H1 (cell line): ENCODE measurements at regions not wholly inside any gene's neighbourhood (a gene's known extent, or its start where the extent isn't known, plus 50 kb on each side); places are given as distances from the start of the nearest gene placed in this dataset.

Experiments used
- ATF3 ChIP-seq: IDR thresholded peaks from 2 replicates; pipeline ENCODE4 v1.6.1; 2011; ENCODE audit warnings: low read depth, mild to moderate bottlenecking, low read length; ENCODE audit not compliant: insufficient read depth
- BCL11A ChIP-seq, 2 experiments: IDR thresholded peaks; one replicate each; pipeline ENCODE4 v1.6.1; 2011; ENCODE audit warnings: low read depth in 2 of 2, low read length in 2 of 2, mild to moderate bottlenecking in 2 of 2
- CBX8 ChIP-seq: fragments of 300-800, 300-1000 bp; sonication (generic); IDR thresholded peaks from 2 replicates; pipeline ENCODE4 v1.7.1; 2016; ENCODE audit warnings: low read depth, low read length, borderline replicate concordance
- CEBPB ChIP-seq: IDR thresholded peaks from 2 replicates; pipeline ENCODE4 v1.6.1; 2012; ENCODE audit warnings: low read depth, low read length
- CHD2 ChIP-seq: IDR thresholded peaks from 2 replicates; pipeline ENCODE4 v1.6.1; 2012; ENCODE audit warnings: low read length, improper control_type of control experiment
- CTCF ChIP-seq, 3 experiments: IDR thresholded peaks; 1 replicate in 2 of 3; 2 replicates in 1 of 3; pipeline versions ENCODE4 v1.5.1 to v1.6.1; 2011; ENCODE audit warnings: low read length in 3 of 3, mild to moderate bottlenecking in 3 of 3, inconsistent platforms in 2 of 3, low read depth in 1 of 3, moderate library complexity in 1 of 3; ENCODE audit not compliant: insufficient read depth in 1 of 3; ENCODE audit errors: control extremely low read depth in 1 of 3
- JUN ChIP-seq: IDR thresholded peaks from 2 replicates; pipeline ENCODE4 v1.6.1; 2011; ENCODE audit warnings: low read depth, mild to moderate bottlenecking, improper control_type of control experiment, low read length
- MAFK ChIP-seq: IDR thresholded peaks from 2 replicates; pipeline ENCODE4 v1.6.1; 2012; ENCODE audit warnings: low read depth, mild to moderate bottlenecking, improper control_type of control experiment, low read length
- PHF8 ChIP-seq: fragments of 200-600 bp; sonication (generic); conservative IDR thresholded peaks from 2 replicates; pipeline ENCODE4 v1.7.1; 2012; ENCODE audit warnings: low read depth, mild to moderate bottlenecking, inconsistent platforms, low read length, moderate library complexity
- POU5F1 ChIP-seq: IDR thresholded peaks from 2 replicates; pipeline ENCODE4 v1.6.1; 2011; ENCODE audit warnings: low read depth, mild to moderate bottlenecking, low read length, moderate library complexity
- SP1 ChIP-seq: IDR thresholded peaks from 2 replicates; pipeline ENCODE4 v1.6.1; 2011; ENCODE audit warnings: low read depth, low read length

DNA sequence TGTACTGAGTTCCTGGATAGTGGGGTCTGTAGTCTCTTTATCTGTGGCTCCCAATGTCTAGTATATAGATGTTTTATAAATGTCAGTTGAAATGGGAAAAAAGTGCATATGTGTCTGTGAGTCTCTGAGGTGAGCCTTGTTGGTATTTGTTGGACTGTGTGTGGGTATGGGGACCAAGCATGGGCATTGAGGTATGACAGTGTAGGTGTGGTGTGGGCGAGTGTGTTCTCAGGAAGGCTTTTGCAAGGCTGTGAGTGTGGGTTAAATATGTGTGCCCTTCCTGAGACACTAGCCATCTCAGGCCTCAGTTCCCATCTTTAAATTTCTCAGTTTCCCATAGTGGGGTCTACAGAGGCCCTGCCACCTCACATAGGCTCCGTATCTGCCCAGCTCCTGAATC is 440.2 kb upstream of the CCL2 start:
- TF ChIP-seq SP1 = no peak
- no peak for TF ChIP-seq CEBPB
- TF ChIP-seq CTCF (IDR thresholded peaks at IDR 0.05; ENCODE audit: control extremely low read depth in 1 of 3, insufficient read depth in 1 of 3, low read depth in 1 of 3, low read length in 3 of 3) = no peak
- TF ChIP-seq CBX8 = no peak
- no peak for TF ChIP-seq POU5F1
- TF ChIP-seq ATF3 = no peak
- TF ChIP-seq MAFK = no peak
- TF ChIP-seq CHD2 = no peak
- no peak for TF ChIP-seq JUN
- TF ChIP-seq PHF8 = no peak
- no peak for TF ChIP-seq BCL11A (IDR thresholded peaks at IDR 0.05; ENCODE audit: low read depth in 2 of 2, low read length in 2 of 2)
